RPMI8226 (cell line): ENCODE measurements at regions not wholly inside any gene's neighbourhood (a gene's known extent, or its start where the extent isn't known, plus 50 kb on each side); places are given as distances from the start of the nearest gene placed in this dataset.
"Not testable (repeated sequence)": the region's sequence is repeated elsewhere in the genome, so short reads cannot be mapped to it uniquely, and the experiment has no call there.

ENCODE experiments used
- DNase-seq: peaks from one replicate; pipeline ENCODE4 v3.0.0-alpha.2; 2015

- no peak for DNase-seq
Observed at GRCh38 chr20:52004715-52005114, 186.9 kb downstream of the ZFP64 start.

GRCh38 chr20:52004018-52004417, 187.6 kb downstream of the ZFP64 start:
- DNase-seq, result no peak

- DNase-seq, result no peak
Observed at GRCh38 chr20:52003415-52003814, 188.2 kb downstream of the ZFP64 start.

- DNase-seq, result peak; percentile 54
Observed at GRCh38 chr20:52001999-52002666, 189.4 kb downstream of the ZFP64 start.

GRCh38 chr20:51997281-51997936, 194.2 kb downstream of the ZFP64 start:
- not testable (repeated sequence) for DNase-seq

GRCh38 chr20:51995551-51995951, 193.2 kb upstream of the SALL4 start:
- no peak for DNase-seq

GRCh38 chr20:51994751-51995417, 192.6 kb upstream of the SALL4 start:
- no peak for DNase-seq

GRCh38 chr20:51987812-51988211, 185.5 kb upstream of the SALL4 start:
- DNase-seq, result no peak

- no peak for DNase-seq
Observed at GRCh38 chr20:51985013-51985415, 182.7 kb upstream of the SALL4 start.

GRCh38 chr20:51980277-51980676, 178.0 kb upstream of the SALL4 start:
- DNase-seq, result no peak

- no peak for DNase-seq
Observed at GRCh38 chr20:51979226-51979625, 176.9 kb upstream of the SALL4 start.

GRCh38 chr20:51978070-51978501, 175.8 kb upstream of the SALL4 start:
- DNase-seq, result peak; percentile 34

- DNase-seq, result no peak
Observed at GRCh38 chr20:51972056-51972455, 169.7 kb upstream of the SALL4 start.

- DNase-seq, result no peak
Observed at GRCh38 chr20:51970858-51971257, 168.5 kb upstream of the SALL4 start.

GRCh38 chr20:51969191-51969590, 166.9 kb upstream of the SALL4 start:
- no peak for DNase-seq

- no peak for DNase-seq
Observed at GRCh38 chr20:51968151-51968550, 165.8 kb upstream of the SALL4 start.

GRCh38 chr20:51966296-51966971, 164.1 kb upstream of the SALL4 start:
- peak; percentile 30 for DNase-seq

- no peak for DNase-seq
Observed at GRCh38 chr20:51961964-51962761, 159.8 kb upstream of the SALL4 start.

GRCh38 chr20:51960047-51960675, 157.8 kb upstream of the SALL4 start:
- DNase-seq, result no peak

- no peak for DNase-seq
Observed at GRCh38 chr20:51959066-51959542, 156.8 kb upstream of the SALL4 start.

GRCh38 chr20:51958099-51959065, 156.1 kb upstream of the SALL4 start:
- no peak for DNase-seq
